OCI-LY7 (cell line): ENCODE measurements at regions not wholly inside any gene's neighbourhood (a gene's known extent, or its start where the extent isn't known, plus 50 kb on each side); places are given as distances from the start of the nearest gene placed in this dataset.

Source experiments
- BruUV-seq: library from RNA; stranded (reverse); fragments of 400-500 nt; replicated peaks from 2 replicates; lab custom pipeline; 2021; lab: Mats Ljungman, UMichigan
- CTCF ChIA-PET: fragments of 300-600 bp; sonication (Branson Sonifier 250); formaldehyde crosslinking; loops from one replicate; lab custom pipeline; 2022; ENCODE audit warnings: antibody characterized with exemption; ENCODE audit not compliant: unreplicated experiment; lab: Charles Lee
- POLR2A ChIA-PET: fragments of 300-600 bp; sonication (Branson Sonifier 250); formaldehyde crosslinking; loops from one replicate; lab custom pipeline; 2022; ENCODE audit warnings: antibody characterized with exemption; lab: Charles Lee
- DNase-seq: peaks from one replicate; pipeline ENCODE4 v3.0.0-alpha.2; 2015; ENCODE audit warnings: low spot score
- H2AFZ ChIP-seq: fragments of 200-600 bp; sonication (generic), shearing (Covaris generic); 2 replicates; pipeline ENCODE4 v1.6.1; 2014; ENCODE audit warnings: mild to moderate bottlenecking, antibody characterized with exemption, low read length, moderate library complexity
- H3K27ac ChIP-seq: fragments of 200-600 bp; sonication (generic); 2 replicates; pipeline ENCODE4 v1.5.1; 2014; ENCODE audit warnings: mixed run types, low read depth, mild to moderate bottlenecking, moderate library complexity, low read length, inconsistent platforms; ENCODE audit not compliant: poor library complexity, severe bottlenecking
- H3K36me3 ChIP-seq: fragments of 200-600 bp; sonication (generic); 2 replicates; pipeline ENCODE4 v1.6.1; 2014; ENCODE audit warnings: mild to moderate bottlenecking, antibody characterized with exemption, low read length, moderate library complexity, mixed read lengths; ENCODE audit not compliant: insufficient read depth
- H3K4me1 ChIP-seq: fragments of 200-600 bp; sonication (generic); 2 replicates; pipeline ENCODE4 v1.5.1; 2014; ENCODE audit warnings: mild to moderate bottlenecking, low read length; ENCODE audit not compliant: insufficient read depth, poor library complexity, severe bottlenecking
- H3K4me2 ChIP-seq: fragments of 200-600 bp; sonication (generic); 2 replicates; pipeline ENCODE4 v1.6.1; 2014; ENCODE audit warnings: mild to moderate bottlenecking, low read length
- H3K4me3 ChIP-seq: fragments of 200-600 bp; sonication (generic); 2 replicates; pipeline ENCODE4 v1.5.1; 2014; ENCODE audit warnings: mild to moderate bottlenecking, low read depth, low read length; ENCODE audit not compliant: poor library complexity, severe bottlenecking
- H3K79me2 ChIP-seq: fragments of 200-600 bp; sonication (generic); 2 replicates; pipeline ENCODE4 v1.6.1; 2016; ENCODE audit warnings: low read depth, mild to moderate bottlenecking, low read length, moderate library complexity, mixed read lengths; ENCODE audit not compliant: insufficient read depth
- H3K9me2 ChIP-seq: fragments of 200-600 bp; sonication (generic); 2 replicates; pipeline ENCODE4 v1.6.1; 2016; ENCODE audit warnings: mild to moderate bottlenecking, low read length, mixed read lengths; ENCODE audit not compliant: insufficient read depth
- H3K9me3 ChIP-seq: fragments of 200-600 bp; sonication (generic); 2 replicates; pipeline ENCODE4 v1.6.1; 2014; ENCODE audit warnings: mild to moderate bottlenecking, mixed run types, low read length, mixed read lengths
- H4K20me1 ChIP-seq: fragments of 200-600 bp; sonication (generic); 2 replicates; pipeline ENCODE4 v1.6.1; 2014; ENCODE audit warnings: mild to moderate bottlenecking, antibody characterized with exemption, low read length, moderate library complexity, mixed read lengths; ENCODE audit not compliant: insufficient read depth
- EZH2phosphoT487 ChIP-seq: fragments of 200-600 bp; sonication (generic); IDR thresholded peaks from 2 replicates; pipeline ENCODE4 v1.6.1; 2018; ENCODE audit warnings: low read depth, borderline replicate concordance, mild to moderate bottlenecking, mixed run types, antibody characterized with exemption, low read length, moderate library complexity, mixed read lengths
- intact Hi-C: fragments of 100-400 bp; cut with micrococcal nuclease; formaldehyde crosslinking; loops from one replicate; pipeline ENCODE4 v1.10.0; 2022; ENCODE audit not compliant: unreplicated experiment
- TF ChIP-seq, protein P1 (sequence below): fragments of 200-600 bp; sonication (generic); conservative IDR thresholded peaks from 2 replicates; pipeline ENCODE4 v1.5.1; 2014; ENCODE audit warnings: mild to moderate bottlenecking, antibody characterized with exemption, low read length, moderate library complexity, mixed read lengths

DNA sequence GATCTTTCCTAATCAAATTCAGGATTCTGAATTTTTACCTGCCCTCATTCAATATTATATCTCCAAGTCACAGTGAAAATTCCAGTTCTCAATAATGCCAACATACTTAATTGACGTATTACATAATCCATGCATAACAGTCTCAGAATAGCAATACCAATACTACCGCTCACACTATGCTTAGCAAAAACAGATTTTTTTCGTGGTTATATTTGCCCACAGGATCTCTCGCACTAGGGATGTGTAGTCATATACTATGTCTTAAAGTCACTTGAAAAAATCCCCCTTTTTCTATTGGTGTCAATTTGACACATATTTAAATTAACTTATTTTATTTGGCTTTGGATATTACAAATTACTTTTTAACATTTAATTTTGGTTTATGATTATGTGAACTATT is 323.1 kb upstream of the SLC35B3 start:
- DNase-seq, result no peak
- CTCF ChIA-PET, result no interaction called here
- H3K4me3 ChIP-seq, result no peak overlapping the region
- H3K4me2 ChIP-seq, result no peak overlapping the region
- BruUV-seq, result no TSS peak
- no peaks in the 10 kb centered on the region for H4K20me1 ChIP-seq
- POLR2A ChIA-PET, result interaction anchor here (1.4 kb wide), 1 partner anchor 37 kb away, joined by 3 read pairs; no protein-coding TSS in a partner anchor
- H3K79me2 ChIP-seq, result no peaks in the 10 kb centered on the region
- H3K9me2 ChIP-seq, result no peaks in the 10 kb centered on the region
- TF ChIP-seq, protein P1, sequence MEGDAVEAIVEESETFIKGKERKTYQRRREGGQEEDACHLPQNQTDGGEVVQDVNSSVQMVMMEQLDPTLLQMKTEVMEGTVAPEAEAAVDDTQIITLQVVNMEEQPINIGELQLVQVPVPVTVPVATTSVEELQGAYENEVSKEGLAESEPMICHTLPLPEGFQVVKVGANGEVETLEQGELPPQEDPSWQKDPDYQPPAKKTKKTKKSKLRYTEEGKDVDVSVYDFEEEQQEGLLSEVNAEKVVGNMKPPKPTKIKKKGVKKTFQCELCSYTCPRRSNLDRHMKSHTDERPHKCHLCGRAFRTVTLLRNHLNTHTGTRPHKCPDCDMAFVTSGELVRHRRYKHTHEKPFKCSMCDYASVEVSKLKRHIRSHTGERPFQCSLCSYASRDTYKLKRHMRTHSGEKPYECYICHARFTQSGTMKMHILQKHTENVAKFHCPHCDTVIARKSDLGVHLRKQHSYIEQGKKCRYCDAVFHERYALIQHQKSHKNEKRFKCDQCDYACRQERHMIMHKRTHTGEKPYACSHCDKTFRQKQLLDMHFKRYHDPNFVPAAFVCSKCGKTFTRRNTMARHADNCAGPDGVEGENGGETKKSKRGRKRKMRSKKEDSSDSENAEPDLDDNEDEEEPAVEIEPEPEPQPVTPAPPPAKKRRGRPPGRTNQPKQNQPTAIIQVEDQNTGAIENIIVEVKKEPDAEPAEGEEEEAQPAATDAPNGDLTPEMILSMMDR, result no peak
- TF ChIP-seq EZH2phosphoT487, result no peak
- no peak overlapping the region for H2AFZ ChIP-seq
- H3K9me3 ChIP-seq, result no peaks in the 10 kb centered on the region
- H3K27ac ChIP-seq, result no peak overlapping the region
- no peaks in the 10 kb centered on the region for H3K36me3 ChIP-seq
- intact Hi-C loops, result no loop called here
- no peaks in the 10 kb centered on the region for H3K4me1 ChIP-seq

DNA sequence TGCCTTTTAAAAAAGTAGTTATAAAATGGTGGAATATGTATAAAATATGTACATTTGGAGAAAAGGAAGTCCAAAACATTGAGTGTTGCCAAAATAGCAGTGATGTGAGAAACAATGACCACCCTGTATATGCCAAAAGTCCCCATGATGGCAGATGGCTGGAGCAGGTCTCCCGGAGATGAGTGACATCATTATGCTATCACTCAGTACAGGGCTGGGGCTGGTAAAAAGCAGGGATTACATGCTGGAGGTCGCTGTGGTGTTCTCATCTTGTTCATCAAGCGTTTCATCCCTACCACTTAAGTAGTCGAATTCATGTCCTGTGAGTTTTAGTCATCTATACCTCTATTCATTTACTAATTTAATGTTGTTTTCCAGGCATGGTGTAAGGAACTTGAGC is 315.3 kb upstream of the SLC35B3 start:
- POLR2A ChIA-PET, result no interaction called here
- no peak overlapping the region for H2AFZ ChIP-seq
- H4K20me1 ChIP-seq, result no peaks in the 10 kb centered on the region
- no peaks in the 10 kb centered on the region for H3K36me3 ChIP-seq
- CTCF ChIA-PET, result no interaction called here
- no peaks in the 10 kb centered on the region for H3K79me2 ChIP-seq
- BruUV-seq, result no TSS peak
- intact Hi-C loops, result no loop called here
- H3K4me2 ChIP-seq, result no peak overlapping the region
- no peak overlapping the region for H3K4me3 ChIP-seq
- no peak for DNase-seq
- H3K27ac ChIP-seq, result no peak overlapping the region
- no peaks in the 10 kb centered on the region for H3K9me3 ChIP-seq
- H3K4me1 ChIP-seq, result no peaks in the 10 kb centered on the region
- no peaks in the 10 kb centered on the region for H3K9me2 ChIP-seq
- no peak for TF ChIP-seq EZH2phosphoT487
- TF ChIP-seq, protein P1, result no peak

- H3K79me2 ChIP-seq, result no peaks in the 10 kb centered on the region
- no peak overlapping the region for H3K4me3 ChIP-seq
- ChIA-PET CTCF (no interaction called here), POLR2A (no interaction called here)
- H3K4me1 ChIP-seq, result no peaks in the 10 kb centered on the region
- no peak overlapping the region for H3K27ac ChIP-seq
- H3K4me2 ChIP-seq, result no peak overlapping the region
- intact Hi-C loops, result no loop called here
- no peaks in the 10 kb centered on the region for H3K9me3 ChIP-seq
- BruUV-seq, result no TSS peak
- DNase-seq, result no peak
- no peak for TF ChIP-seq EZH2phosphoT487
- no peaks in the 10 kb centered on the region for H4K20me1 ChIP-seq
- no peak overlapping the region for H2AFZ ChIP-seq
- H3K36me3 ChIP-seq, result no peaks in the 10 kb centered on the region
- no peaks in the 10 kb centered on the region for H3K9me2 ChIP-seq
These were observed 314.1 kb upstream of the SLC35B3 start for GRCh38 chr6:8749465-8749864.
